IPS DF 19.7 (cell line): ENCODE measurements at regions not wholly inside any gene's neighbourhood (a gene's known extent, or its start where the extent isn't known, plus 50 kb on each side); places are given as distances from the start of the nearest gene placed in this dataset.
"Not testable (repeated sequence)": the region's sequence is repeated elsewhere in the genome, so short reads cannot be mapped to it uniquely, and the experiment has no call there.

Experiments used
- DNase-seq: peaks from one replicate; pipeline ENCODE4 v3.0.0-alpha.2; 2013; ENCODE audit warnings: low read depth, low spot score

- DNase-seq: no peak
Observed at GRCh38 chr10:53537508-53537907, 764.9 kb upstream of the MBL2 start.

- DNase-seq: no peak
Observed at GRCh38 chr10:53536322-53536721, 763.7 kb upstream of the MBL2 start.

- no peak for DNase-seq
Observed at GRCh38 chr10:53534428-53534827, 761.8 kb upstream of the MBL2 start.

- DNase-seq: no peak
Observed at GRCh38 chr10:53528974-53529373, 756.4 kb upstream of the MBL2 start.

GRCh38 chr10:53521046-53521445, 748.5 kb upstream of the MBL2 start:
- DNase-seq: no peak

GRCh38 chr10:53508197-53508596, 735.6 kb upstream of the MBL2 start:
- DNase-seq: no peak

- not testable (repeated sequence) for DNase-seq
Observed at GRCh38 chr10:53504492-53504891, 731.9 kb upstream of the MBL2 start.

GRCh38 chr10:53491774-53492173, 719.2 kb upstream of the MBL2 start:
- no peak for DNase-seq

- DNase-seq: no peak
Observed at GRCh38 chr10:53490553-53490952, 718.0 kb upstream of the MBL2 start.

- no peak for DNase-seq
Observed at GRCh38 chr10:53489335-53490182, 717.0 kb upstream of the MBL2 start.

GRCh38 chr10:53487019-53487983, 714.7 kb upstream of the MBL2 start:
- DNase-seq: no peak

- DNase-seq: not testable (repeated sequence)
Observed at GRCh38 chr10:53485422-53485821, 712.8 kb upstream of the MBL2 start.

GRCh38 chr10:53479365-53479764, 706.8 kb upstream of the MBL2 start:
- DNase-seq: peak; percentile 93

- peak; percentile 97 for DNase-seq
Observed at GRCh38 chr10:53477313-53477675, 704.7 kb upstream of the MBL2 start.

- DNase-seq: peak; percentile 63
Observed at GRCh38 chr10:53476650-53477312, 704.2 kb upstream of the MBL2 start.

- no peak for DNase-seq
Observed at GRCh38 chr10:53469383-53469782, 696.8 kb upstream of the MBL2 start.

- DNase-seq: no peak
Observed at GRCh38 chr10:53463539-53463938, 691.0 kb upstream of the MBL2 start.

- no peak for DNase-seq
Observed at GRCh38 chr10:53458007-53458406, 685.4 kb upstream of the MBL2 start.

GRCh38 chr10:53453196-53453595, 680.6 kb upstream of the MBL2 start:
- no peak for DNase-seq

GRCh38 chr10:53447576-53447975, 675.0 kb upstream of the MBL2 start:
- no peak for DNase-seq

GRCh38 chr10:53441843-53442242, 669.3 kb upstream of the MBL2 start:
- no peak for DNase-seq

- DNase-seq: no peak
Observed at GRCh38 chr10:53440601-53441000, 668.0 kb upstream of the MBL2 start.
